Uterus (tissue), 2 donors: ENCODE measurements at regions not wholly inside any gene's neighbourhood (a gene's known extent, or its start where the extent isn't known, plus 50 kb on each side); places are given as distances from the start of the nearest gene placed in this dataset.

Experiments
- CTCF ChIP-seq, 4 experiments: fragments of 200-600 bp in 2 of 4; fragments of 450-650 bp in 2 of 4; sonication (generic) in 2 of 4; IDR thresholded peaks; one replicate each; pipeline ENCODE4 v1.5.1; 2016 to 2019; ENCODE audit warnings: antibody characterized with exemption in 4 of 4, mild to moderate bottlenecking in 2 of 4, moderate library complexity in 1 of 4
- POLR2A ChIP-seq, 2 donors: fragments of 450-650 bp; IDR thresholded peaks; one replicate each; pipeline ENCODE4 v1.6.1; 2016; ENCODE audit warnings: antibody characterized with exemption in 2 of 2, mild to moderate bottlenecking in 1 of 2, moderate library complexity in 1 of 2

DNA sequence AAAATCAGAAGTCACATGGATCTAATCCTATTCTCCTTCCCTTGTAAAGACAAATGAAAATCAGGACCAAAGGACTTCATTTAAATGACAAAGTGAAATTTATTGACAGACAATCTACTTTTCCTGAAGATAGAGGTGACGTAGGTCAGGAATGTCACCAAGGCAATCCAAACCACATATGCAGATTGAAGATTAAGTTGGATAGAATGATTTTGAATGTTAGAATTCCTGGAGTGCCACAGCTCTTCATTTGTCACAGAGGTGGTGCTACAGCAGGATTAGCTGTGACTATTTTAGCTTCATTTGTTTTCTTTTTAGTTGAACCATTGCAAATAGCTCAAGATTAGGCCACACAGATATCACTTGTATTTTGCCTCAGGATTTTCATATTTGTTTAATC, 736.0 kb upstream of the ARRDC3 start:
- no peak for TF ChIP-seq CTCF (IDR thresholded peaks at IDR 0.05)
- TF ChIP-seq POLR2A (IDR thresholded peaks at IDR 0.05) = no peak
